ENCODE measurements at regions not wholly inside any gene's neighbourhood (a gene's known extent, or its start where the extent isn't known, plus 50 kb on each side); places are given as distances from the start of the nearest gene placed in this dataset.

DNA sequence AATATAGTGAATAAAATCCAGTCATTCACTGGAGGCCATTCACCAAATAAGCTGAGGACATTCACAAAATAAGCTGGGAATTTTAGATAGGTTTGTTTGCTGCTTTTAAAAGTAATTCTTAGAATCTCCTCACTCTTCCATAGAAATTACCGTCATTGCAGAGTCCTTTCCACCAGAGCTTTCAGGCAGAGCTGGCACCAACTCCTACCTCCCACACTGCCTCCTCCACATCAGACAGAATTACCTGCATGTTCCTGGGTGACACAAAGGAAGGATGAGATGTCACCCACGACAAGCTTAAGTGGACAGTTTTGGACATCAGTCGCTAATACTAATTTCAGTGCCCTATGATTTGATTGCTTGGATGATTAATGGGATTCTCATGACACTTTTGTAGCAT is 1113.2 kb downstream of the IGSF11 start:
- H3K27me3 ChIP-seq = no peaks in the 10 kb centered on the region
- DNase-seq (no peak), ATAC-seq (no peak)
- no peaks in the 10 kb centered on the region for H3K36me3 ChIP-seq
- intact Hi-C loops (cut with DNase I) = no loop called here
- no peak overlapping the region for H3K27ac ChIP-seq
- no peaks in the 10 kb centered on the region for H3K4me1 ChIP-seq
- no peaks in the 10 kb centered on the region for H3K9me3 ChIP-seq
- no peak for TF ChIP-seq CTCF (IDR thresholded peaks at IDR 0.05)
- no peak overlapping the region for H3K4me3 ChIP-seq

GRCh38 chr3:117922039-117922438 is 1112.6 kb downstream of the IGSF11 start:
- Histone ChIP-seq H3K9me3 (no peaks in the 10 kb centered on the region), H3K36me3 (no peaks in the 10 kb centered on the region), H3K4me1 (no peaks in the 10 kb centered on the region), H3K27me3 (no peaks in the 10 kb centered on the region), H3K4me3 (no peak overlapping the region), H3K27ac (no peak overlapping the region)
- DNase-seq (no peak), ATAC-seq (no peak)
- intact Hi-C loops (cut with DNase I) = no loop called here
- TF ChIP-seq CTCF (IDR thresholded peaks at IDR 0.05) = no peak

DNA sequence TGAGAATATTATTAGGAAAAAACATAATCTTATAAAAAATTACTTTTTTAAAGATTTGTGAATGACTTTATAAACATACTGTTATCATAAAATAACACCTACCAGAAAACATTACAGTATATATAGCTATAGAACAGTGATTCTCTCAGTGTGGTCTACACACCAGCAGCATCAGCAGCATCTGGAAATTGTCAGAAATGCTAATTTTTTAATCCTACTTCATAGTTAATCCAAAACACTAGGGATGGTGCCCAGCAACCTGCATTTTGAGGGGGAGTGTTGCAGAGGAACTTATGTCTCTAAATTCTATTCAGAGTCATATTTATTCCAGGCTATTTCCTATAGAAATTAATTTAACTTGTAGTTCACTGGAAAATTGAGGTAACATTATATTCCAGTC is 1107.8 kb downstream of the IGSF11 start:
- Histone ChIP-seq H3K36me3 (no peaks in the 10 kb centered on the region), H3K27me3 (no peaks in the 10 kb centered on the region), H3K4me1 (no peaks in the 10 kb centered on the region), H3K4me3 (no peak overlapping the region), H3K9me3 (no peaks in the 10 kb centered on the region), H3K27ac (no peak overlapping the region)
- ATAC-seq (no peak), DNase-seq (no peak)
- TF ChIP-seq CTCF (IDR thresholded peaks at IDR 0.05) = no peak
- intact Hi-C loops (cut with DNase I) = no loop called here

DNA sequence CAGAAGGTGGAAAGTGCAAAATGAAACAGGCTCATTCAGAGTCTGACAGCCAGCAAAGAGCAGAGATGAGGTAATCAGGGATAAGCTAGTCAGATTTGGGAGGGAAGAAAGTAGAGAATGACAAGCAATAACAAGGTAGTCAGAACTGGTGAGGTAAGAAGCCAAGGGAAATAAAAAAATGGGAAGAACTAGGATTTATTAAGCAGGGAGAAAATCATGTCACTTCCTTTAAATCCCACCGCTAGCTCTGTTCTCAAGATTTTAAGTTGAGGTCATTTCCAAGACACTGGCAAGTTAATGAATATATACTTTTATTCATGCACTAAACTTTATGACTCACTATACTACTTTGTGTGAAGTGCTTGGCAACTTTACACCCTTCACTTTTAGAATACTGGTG is 1106.8 kb downstream of the IGSF11 start:
- no peak for TF ChIP-seq CTCF (IDR thresholded peaks at IDR 0.05)
- no peak overlapping the region for H3K27ac ChIP-seq
- H3K4me3 ChIP-seq = no peak overlapping the region
- DNase-seq (no peak), ATAC-seq (no peak)
- no peaks in the 10 kb centered on the region for H3K4me1 ChIP-seq
- H3K27me3 ChIP-seq = no peaks in the 10 kb centered on the region
- H3K36me3 ChIP-seq = no peaks in the 10 kb centered on the region
- intact Hi-C loops (cut with DNase I) = no loop called here
- no peaks in the 10 kb centered on the region for H3K9me3 ChIP-seq

DNA sequence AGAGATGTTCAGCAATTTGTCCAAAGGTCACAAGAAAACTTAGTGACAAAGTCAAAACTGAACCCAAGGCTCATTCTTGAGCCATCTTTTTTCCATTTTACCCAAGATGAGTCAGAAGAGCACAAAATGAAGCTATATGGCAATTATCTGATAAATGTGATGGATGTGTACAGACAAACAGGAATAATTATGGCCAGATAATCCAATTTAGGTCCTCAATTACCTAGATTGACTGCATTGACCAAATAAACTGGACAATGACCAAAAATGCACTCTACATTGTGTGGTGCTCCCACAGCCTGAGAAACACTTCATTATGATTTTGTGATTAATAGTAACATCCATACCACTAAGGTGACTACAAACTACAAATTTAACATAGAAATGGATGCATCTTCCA is 1105.8 kb downstream of the IGSF11 start:
- Histone ChIP-seq H3K4me3 (no peak overlapping the region), H3K27ac (no peak overlapping the region), H3K4me1 (no peaks in the 10 kb centered on the region), H3K9me3 (no peaks in the 10 kb centered on the region), H3K27me3 (no peaks in the 10 kb centered on the region), H3K36me3 (no peaks in the 10 kb centered on the region)
- DNase-seq (no peak), ATAC-seq (no peak)
- intact Hi-C loops (cut with DNase I) = no loop called here
- no peak for TF ChIP-seq CTCF (IDR thresholded peaks at IDR 0.05)
